Mammary epithelial cell (primary cell): ENCODE measurements at regions not wholly inside any gene's neighbourhood (a gene's known extent, or its start where the extent isn't known, plus 50 kb on each side); places are given as distances from the start of the nearest gene placed in this dataset.

Experiments
- EZH2 ChIP-seq: IDR thresholded peaks from 2 replicates; pipeline ENCODE4 v1.6.1; 2012; ENCODE audit warnings: low read length, inconsistent platforms, borderline replicate concordance
- TF ChIP-seq, protein P1 (sequence below), 2 donors: IDR thresholded peaks in 1 of 2; conservative IDR thresholded peaks in 1 of 2; 2 replicates each; pipeline ENCODE4 v1.5.1; 2011 to 2012; ENCODE audit warnings: inconsistent platforms in 2 of 2, low read length in 2 of 2, mild to moderate bottlenecking in 2 of 2, control low read depth in 1 of 2, low read depth in 1 of 2; ENCODE audit not compliant: insufficient read depth in 1 of 2; ENCODE audit errors: extremely low read depth in 1 of 2

DNA sequence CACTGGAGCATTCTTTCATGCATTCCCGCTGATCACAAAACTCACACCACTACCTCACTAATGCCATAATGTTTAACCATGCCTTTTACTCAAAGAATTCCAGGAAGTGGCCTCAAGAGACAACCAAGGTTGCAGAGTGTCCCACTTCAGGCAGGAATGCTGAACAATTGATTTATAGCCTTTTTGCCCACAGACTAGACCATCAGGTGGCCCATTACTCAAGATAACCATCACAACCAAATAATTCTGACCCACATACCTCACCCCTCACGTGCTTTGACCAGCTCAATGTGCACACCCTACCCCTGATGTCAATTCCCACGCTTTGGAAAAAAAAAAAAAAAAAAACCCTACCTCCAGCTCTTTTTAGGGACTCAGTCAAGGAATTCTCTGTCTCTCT is 220.6 kb upstream of the UFL1 start:
- TF ChIP-seq, protein P1, sequence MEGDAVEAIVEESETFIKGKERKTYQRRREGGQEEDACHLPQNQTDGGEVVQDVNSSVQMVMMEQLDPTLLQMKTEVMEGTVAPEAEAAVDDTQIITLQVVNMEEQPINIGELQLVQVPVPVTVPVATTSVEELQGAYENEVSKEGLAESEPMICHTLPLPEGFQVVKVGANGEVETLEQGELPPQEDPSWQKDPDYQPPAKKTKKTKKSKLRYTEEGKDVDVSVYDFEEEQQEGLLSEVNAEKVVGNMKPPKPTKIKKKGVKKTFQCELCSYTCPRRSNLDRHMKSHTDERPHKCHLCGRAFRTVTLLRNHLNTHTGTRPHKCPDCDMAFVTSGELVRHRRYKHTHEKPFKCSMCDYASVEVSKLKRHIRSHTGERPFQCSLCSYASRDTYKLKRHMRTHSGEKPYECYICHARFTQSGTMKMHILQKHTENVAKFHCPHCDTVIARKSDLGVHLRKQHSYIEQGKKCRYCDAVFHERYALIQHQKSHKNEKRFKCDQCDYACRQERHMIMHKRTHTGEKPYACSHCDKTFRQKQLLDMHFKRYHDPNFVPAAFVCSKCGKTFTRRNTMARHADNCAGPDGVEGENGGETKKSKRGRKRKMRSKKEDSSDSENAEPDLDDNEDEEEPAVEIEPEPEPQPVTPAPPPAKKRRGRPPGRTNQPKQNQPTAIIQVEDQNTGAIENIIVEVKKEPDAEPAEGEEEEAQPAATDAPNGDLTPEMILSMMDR (conservative IDR thresholded peaks at IDR 0.05 in 1 of 2, IDR thresholded peaks at IDR 0.05 in 1 of 2; ENCODE audit: extremely low read depth in 1 of 2, insufficient read depth in 1 of 2, low read depth in 1 of 2, low read length in 2 of 2), result no peak
- no peak for TF ChIP-seq EZH2
